GM13976 (cell line): ENCODE measurements at regions not wholly inside any gene's neighbourhood (a gene's known extent, or its start where the extent isn't known, plus 50 kb on each side); places are given as distances from the start of the nearest gene placed in this dataset.
"Not testable (repeated sequence)": the region's sequence is repeated elsewhere in the genome, so short reads cannot be mapped to it uniquely, and the experiment has no call there.

ENCODE experiments used
- DNase-seq: peaks from one replicate; pipeline ENCODE4 v3.0.0; 2012; ENCODE audit warnings: low spot score
- CTCF ChIP-seq: IDR thresholded peaks from 2 replicates; pipeline ENCODE4 v1.5.1; 2012; ENCODE audit warnings: borderline replicate concordance, mild to moderate bottlenecking; ENCODE audit not compliant: insufficient read depth; ENCODE audit errors: extremely low read depth, missing control alignments, control extremely low read depth
- in situ Hi-C: fragments of 300-500 bp; cut with MboI; formaldehyde crosslinking; loops from one replicate; pipeline ENCODE4 v1.12.0; 2022; ENCODE audit warnings: low sequenced_read_pairs, mixed read lengths, inconsistent platforms; ENCODE audit not compliant: unreplicated experiment

GRCh38 chr3:86382556-86382955 lies 608.4 kb downstream of the VGLL3 start:
- no peak for DNase-seq
- in situ Hi-C loops, result no loop called here
- TF ChIP-seq CTCF, result no peak

- no peak for TF ChIP-seq CTCF
- in situ Hi-C loops, result no loop called here
- no peak for DNase-seq
Measured at GRCh38 chr3:86381247-86381646, 609.7 kb downstream of the VGLL3 start.

- in situ Hi-C loops, result no loop called here
- no peak for DNase-seq
- no peak for TF ChIP-seq CTCF
Measured at GRCh38 chr3:86379280-86379679, 611.7 kb downstream of the VGLL3 start.

GRCh38 chr3:86378829-86379228 lies 612.1 kb downstream of the VGLL3 start:
- DNase-seq, result no peak
- TF ChIP-seq CTCF, result no peak
- in situ Hi-C loops, result no loop called here

GRCh38 chr3:86335566-86335965 lies 655.4 kb downstream of the VGLL3 start:
- DNase-seq, in situ Hi-C loops: not testable (repeated sequence)

GRCh38 chr3:86333636-86334035 lies 657.3 kb downstream of the VGLL3 start:
- in situ Hi-C loops, result no loop called here
- no peak for DNase-seq

GRCh38 chr3:86303935-86304334 lies 687.0 kb downstream of the VGLL3 start:
- no peak for DNase-seq
- in situ Hi-C loops, result no loop called here
- TF ChIP-seq CTCF, result no peak

More at GRCh38 chr3:86333636-86334035, 657.3 kb downstream of the VGLL3 start:
- no peak for TF ChIP-seq CTCF
